ENCODE measurements at regions not wholly inside any gene's neighbourhood (a gene's known extent, or its start where the extent isn't known, plus 50 kb on each side); places are given as distances from the start of the nearest gene placed in this dataset.
A peak's percentile ranks its signal among the peaks of the same experiment; 100 is the strongest.

DNA sequence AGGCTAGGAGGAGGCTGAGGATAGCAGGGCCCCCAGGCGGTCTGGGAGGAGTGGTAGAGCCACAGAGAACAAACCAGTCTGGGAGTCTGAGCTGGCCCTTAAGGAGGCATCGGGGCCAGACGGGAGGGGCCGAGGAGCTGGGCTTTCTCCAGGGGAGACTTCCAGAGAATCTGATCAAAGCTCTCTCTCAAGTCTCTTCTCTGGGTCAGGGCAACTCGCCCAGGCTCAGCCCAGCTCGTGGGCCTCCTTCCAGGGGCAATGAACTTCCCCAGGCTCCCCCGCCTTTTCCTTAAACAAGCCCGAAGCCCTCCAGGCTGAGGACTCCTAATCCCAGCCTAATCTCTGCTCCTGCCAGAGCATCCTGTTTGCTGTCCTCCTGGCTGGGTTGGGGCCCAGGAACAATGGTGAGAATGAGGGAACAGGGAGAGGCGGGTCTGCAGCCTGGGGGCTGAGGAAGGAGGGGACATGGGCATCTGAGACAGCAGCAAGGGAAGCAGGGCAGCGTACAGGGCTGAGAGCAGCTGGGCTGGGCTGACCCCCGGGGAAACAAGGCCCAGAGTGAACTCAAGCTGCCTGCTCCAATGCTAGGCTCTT lies 173.6 kb downstream of the ANKRD60 start:
- Histone ChIP-seq H3K36me3 (ENCODE audit: insufficient read depth in 1 of 2, low read depth in 1 of 2) (no peaks in the 10 kb centered on the region), H3K4me3 (no peak overlapping the region), H3K27me3 (ENCODE audit: insufficient read depth in 3 of 3, low read length in 2 of 3) (peaks cover 0 to 3% (median 0%) of the 10 kb centered on the region in 3 donors), H3K4me1 (no peaks in the 10 kb centered on the region), H3K27ac (no peak overlapping the region), H3K9me3 (peaks cover 15% of the 10 kb centered on the region)
- peak; percentile 47 to 64 for DNase-seq
- ATAC-seq, result no peak
- TF ChIP-seq, protein P1, sequence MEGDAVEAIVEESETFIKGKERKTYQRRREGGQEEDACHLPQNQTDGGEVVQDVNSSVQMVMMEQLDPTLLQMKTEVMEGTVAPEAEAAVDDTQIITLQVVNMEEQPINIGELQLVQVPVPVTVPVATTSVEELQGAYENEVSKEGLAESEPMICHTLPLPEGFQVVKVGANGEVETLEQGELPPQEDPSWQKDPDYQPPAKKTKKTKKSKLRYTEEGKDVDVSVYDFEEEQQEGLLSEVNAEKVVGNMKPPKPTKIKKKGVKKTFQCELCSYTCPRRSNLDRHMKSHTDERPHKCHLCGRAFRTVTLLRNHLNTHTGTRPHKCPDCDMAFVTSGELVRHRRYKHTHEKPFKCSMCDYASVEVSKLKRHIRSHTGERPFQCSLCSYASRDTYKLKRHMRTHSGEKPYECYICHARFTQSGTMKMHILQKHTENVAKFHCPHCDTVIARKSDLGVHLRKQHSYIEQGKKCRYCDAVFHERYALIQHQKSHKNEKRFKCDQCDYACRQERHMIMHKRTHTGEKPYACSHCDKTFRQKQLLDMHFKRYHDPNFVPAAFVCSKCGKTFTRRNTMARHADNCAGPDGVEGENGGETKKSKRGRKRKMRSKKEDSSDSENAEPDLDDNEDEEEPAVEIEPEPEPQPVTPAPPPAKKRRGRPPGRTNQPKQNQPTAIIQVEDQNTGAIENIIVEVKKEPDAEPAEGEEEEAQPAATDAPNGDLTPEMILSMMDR (IDR thresholded peaks at IDR 0.05), result no peak
- WGBS, 3 donors, result 32 to 36% (median 36%) methylated on average over 11 of the region's 11 CpGs
- intact Hi-C loops (cut with DNase I), result no loop called here

DNA sequence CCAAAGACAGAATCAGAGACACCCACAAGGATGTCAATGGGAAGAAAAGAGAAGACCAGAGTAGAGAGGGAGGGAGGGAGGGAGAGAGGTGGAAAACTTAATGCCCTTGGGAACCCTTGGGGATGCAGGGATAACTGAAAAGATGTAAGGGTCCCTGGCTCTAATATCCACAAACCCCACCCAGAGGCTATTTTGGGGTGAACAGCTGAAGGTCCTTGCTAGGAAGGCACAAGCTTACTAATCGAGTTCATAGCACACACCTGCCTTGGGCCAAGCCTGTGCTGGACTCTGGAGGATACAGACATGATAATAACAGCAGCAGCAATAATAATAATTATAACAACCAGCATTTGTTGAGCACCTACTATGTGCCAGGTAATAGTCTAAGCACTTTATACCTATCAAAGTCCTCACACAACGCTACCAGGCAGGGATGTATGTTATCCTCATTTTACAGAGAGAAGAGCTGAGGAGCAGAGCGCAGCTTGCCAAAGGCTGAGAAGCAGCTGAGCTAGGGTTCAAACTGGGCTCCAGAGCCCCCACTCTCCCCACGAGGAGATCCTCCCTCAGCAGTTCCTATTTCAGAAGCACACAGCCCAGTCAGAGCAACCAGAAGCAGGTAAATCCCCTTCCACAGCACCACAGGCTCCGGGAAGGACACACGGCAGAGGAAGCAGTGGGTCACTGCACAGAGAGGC lies 174.2 kb downstream of the ANKRD60 start:
- no peak for DNase-seq
- TF ChIP-seq, protein P1 (IDR thresholded peaks at IDR 0.05), result no peak
- 52 to 65% (median 60%) methylated on average over 6 of the region's 6 CpGs for WGBS, 3 donors
- Histone ChIP-seq H3K27me3 (ENCODE audit: insufficient read depth in 3 of 3, low read length in 2 of 3) (peaks cover 0 to 3% (median 0%) of the 10 kb centered on the region in 3 donors), H3K4me3 (no peak overlapping the region), H3K9me3 (peaks cover 15% of the 10 kb centered on the region), H3K4me1 (no peaks in the 10 kb centered on the region), H3K27ac (no peak overlapping the region), H3K36me3 (ENCODE audit: insufficient read depth in 1 of 2, low read depth in 1 of 2) (no peaks in the 10 kb centered on the region)
- intact Hi-C loops (cut with DNase I), result no loop called here
- ATAC-seq, result no peak

DNA sequence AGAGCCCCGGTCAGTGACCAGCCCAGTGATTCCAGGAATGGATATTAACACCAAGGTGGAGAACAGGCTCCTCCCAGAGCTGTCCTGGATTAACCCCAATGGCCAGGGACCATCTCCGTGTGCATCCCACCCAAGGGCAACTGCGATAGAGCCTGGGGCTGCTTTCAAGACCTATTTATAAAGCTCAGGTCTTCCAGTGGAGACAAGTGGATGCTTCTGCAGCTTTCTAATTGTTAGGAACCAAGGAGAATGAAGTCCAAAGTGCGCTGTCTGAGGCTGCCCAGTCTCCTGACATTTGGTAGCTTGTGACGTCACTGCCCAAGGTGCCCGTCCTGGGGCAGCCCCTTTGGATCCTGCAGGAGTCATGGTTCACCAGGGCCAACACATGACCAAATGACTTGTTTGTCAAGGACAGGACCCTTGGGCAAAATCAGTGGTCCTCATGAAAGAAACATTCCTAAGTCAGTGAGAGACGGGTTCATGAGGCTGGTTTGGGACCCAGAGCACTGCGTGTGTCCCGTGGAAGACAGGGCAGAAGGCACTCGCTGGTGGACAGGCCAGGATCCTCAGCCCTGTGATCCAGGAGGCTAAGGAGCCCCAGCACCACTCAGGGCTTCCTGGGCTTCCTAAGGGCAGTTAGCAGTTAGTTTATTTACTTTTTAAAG lies 174.9 kb downstream of the ANKRD60 start:
- intact Hi-C loops (cut with DNase I), result no loop called here
- ATAC-seq (no peak), DNase-seq (no peak)
- Histone ChIP-seq H3K27me3 (ENCODE audit: insufficient read depth in 3 of 3, low read length in 2 of 3) (peaks cover 0 to 3% (median 0%) of the 10 kb centered on the region in 3 donors), H3K9me3 (peaks cover 15% of the 10 kb centered on the region), H3K36me3 (ENCODE audit: insufficient read depth in 1 of 2, low read depth in 1 of 2) (no peaks in the 10 kb centered on the region), H3K4me1 (no peaks in the 10 kb centered on the region), H3K4me3 (no peak overlapping the region), H3K27ac (no peak overlapping the region)
- TF ChIP-seq, protein P1 (IDR thresholded peaks at IDR 0.05), result no peak
- 87 to 92% (median 89%) methylated on average over 10 of the region's 10 CpGs for WGBS, 3 donors

DNA sequence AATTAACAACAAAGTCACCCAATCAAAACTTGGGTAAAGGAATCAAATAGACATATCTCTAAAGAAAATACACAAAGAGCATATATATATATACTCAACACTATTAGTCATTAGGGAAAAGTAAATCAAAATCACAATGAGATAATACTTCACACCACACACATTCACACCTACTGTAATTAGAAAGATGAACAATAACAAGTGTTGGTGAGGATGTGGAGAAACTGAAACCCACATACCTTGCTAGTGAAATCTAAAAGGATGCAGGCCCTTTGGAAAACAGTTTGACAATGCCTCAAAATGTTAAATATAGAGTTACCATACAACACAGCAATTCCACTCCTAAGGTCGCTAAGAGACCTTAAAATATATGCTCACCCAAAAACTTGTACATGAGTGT lies 177.1 kb downstream of the ANKRD60 start:
- intact Hi-C loops (cut with DNase I), result no loop called here
- Histone ChIP-seq H3K4me1 (no peaks in the 10 kb centered on the region), H3K4me3 (no peak overlapping the region), H3K36me3 (ENCODE audit: insufficient read depth in 1 of 2, low read depth in 1 of 2) (no peaks in the 10 kb centered on the region), H3K27me3 (ENCODE audit: insufficient read depth in 3 of 3, low read length in 2 of 3) (peaks cover 0 to 3% (median 0%) of the 10 kb centered on the region in 3 donors), H3K9me3 (peaks cover 15% of the 10 kb centered on the region), H3K27ac (no peak overlapping the region)
- WGBS, 3 donors, result 68 to 94% (median 69%) methylated on average over 1 of the region's 1 CpG
- TF ChIP-seq, protein P1 (IDR thresholded peaks at IDR 0.05), result no peak
- DNase-seq (no peak), ATAC-seq (no peak)

All from psoas muscle (tissue), 7 donors.